Ascending aorta (tissue), 2 donors: ENCODE measurements at regions not wholly inside any gene's neighbourhood (a gene's known extent, or its start where the extent isn't known, plus 50 kb on each side); places are given as distances from the start of the nearest gene placed in this dataset.

Experiments
- DNase-seq, 2 donors: peaks; one replicate each; pipeline ENCODE4 v3.0.0-alpha.2; 2019; ENCODE audit warnings: low spot score in 2 of 2
- H3K27ac ChIP-seq, 2 donors: fragments of 200-600 bp; sonication (generic); one replicate each; pipeline ENCODE4 v1.5.1; 2016 to 2017; ENCODE audit warnings: mild to moderate bottlenecking in 1 of 2
- H3K27me3 ChIP-seq: fragments of 200-600 bp; sonication (generic); one replicate; pipeline ENCODE4 v1.5.1; 2017
- H3K36me3 ChIP-seq, 2 donors: fragments of 200-600 bp; sonication (generic); one replicate each; pipeline ENCODE4 v1.5.1; 2016
- H3K4me1 ChIP-seq, 2 donors: fragments of 200-600 bp; sonication (generic); one replicate each; pipeline ENCODE4 v1.5.1; 2016 to 2017; ENCODE audit warnings: mild to moderate bottlenecking in 1 of 2
- H3K4me3 ChIP-seq, 2 donors: fragments of 200-600 bp; sonication (generic); one replicate each; pipeline ENCODE4 v1.5.1; 2016 to 2017; ENCODE audit warnings: mild to moderate bottlenecking in 1 of 2
- H3K9me3 ChIP-seq, 2 donors: fragments of 200-600 bp; sonication (generic); one replicate each; pipeline ENCODE4 v1.5.1; 2016
- intact Hi-C: fragments of 100-400 bp; cut with DNase I; formaldehyde crosslinking; loops from one replicate; pipeline ENCODE4 v1.15.1; 2023
- TF ChIP-seq, protein P1 (sequence below), 3 experiments: fragments of 200-600 bp in 2 of 3; fragments of 450-650 bp in 1 of 3; sonication (generic) in 2 of 3; IDR thresholded peaks; one replicate each; pipeline ENCODE4 v1.5.1; 2016 to 2019; ENCODE audit warnings: antibody characterized with exemption in 3 of 3, mild to moderate bottlenecking in 1 of 3, moderate library complexity in 1 of 3

DNA sequence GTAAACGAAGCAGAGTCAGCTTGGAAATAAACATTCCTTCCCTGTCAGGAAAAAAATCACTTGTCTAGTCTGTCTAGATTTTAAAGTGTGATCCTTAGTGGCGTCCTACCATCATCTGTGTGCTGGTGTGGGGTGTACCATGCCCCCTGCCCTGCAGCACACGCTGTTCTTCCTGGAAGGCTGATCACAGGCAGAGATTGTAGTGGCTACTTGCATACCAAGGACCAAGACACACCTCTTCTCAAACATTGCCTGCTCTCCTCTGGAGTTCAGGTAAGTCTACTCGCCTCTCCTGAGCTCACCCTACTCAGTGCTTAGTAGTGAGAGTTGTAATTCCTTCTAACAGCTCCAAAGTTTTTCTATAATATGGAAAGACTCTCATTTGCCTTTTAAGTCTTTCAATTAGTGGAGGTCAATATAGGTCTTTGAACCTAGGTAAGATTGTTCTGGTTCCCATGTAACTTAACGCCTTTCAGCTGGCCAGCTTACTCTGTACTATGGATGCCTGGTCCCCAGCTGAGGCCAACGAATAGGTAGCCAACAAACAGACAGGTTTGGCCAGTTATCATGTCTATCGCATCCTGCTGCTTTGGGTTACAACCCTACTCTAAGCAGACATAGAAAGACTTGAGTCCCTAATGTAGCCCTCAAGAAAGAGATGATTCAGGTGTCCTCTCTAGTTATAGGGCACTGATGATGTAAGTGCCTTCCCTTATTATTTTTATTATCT is 55.4 kb downstream of the XCL1 start:
- DNase-seq, result no peak
- intact Hi-C loops, result no loop called here
- Histone ChIP-seq H3K27ac (no peak overlapping the region), H3K36me3 (no peaks in the 10 kb centered on the region), H3K27me3 (no peaks in the 10 kb centered on the region), H3K4me1 (peaks cover 0 to 6% of the 10 kb centered on the region in 2 donors), H3K9me3 (no peaks in the 10 kb centered on the region), H3K4me3 (no peak overlapping the region)
- TF ChIP-seq, protein P1, sequence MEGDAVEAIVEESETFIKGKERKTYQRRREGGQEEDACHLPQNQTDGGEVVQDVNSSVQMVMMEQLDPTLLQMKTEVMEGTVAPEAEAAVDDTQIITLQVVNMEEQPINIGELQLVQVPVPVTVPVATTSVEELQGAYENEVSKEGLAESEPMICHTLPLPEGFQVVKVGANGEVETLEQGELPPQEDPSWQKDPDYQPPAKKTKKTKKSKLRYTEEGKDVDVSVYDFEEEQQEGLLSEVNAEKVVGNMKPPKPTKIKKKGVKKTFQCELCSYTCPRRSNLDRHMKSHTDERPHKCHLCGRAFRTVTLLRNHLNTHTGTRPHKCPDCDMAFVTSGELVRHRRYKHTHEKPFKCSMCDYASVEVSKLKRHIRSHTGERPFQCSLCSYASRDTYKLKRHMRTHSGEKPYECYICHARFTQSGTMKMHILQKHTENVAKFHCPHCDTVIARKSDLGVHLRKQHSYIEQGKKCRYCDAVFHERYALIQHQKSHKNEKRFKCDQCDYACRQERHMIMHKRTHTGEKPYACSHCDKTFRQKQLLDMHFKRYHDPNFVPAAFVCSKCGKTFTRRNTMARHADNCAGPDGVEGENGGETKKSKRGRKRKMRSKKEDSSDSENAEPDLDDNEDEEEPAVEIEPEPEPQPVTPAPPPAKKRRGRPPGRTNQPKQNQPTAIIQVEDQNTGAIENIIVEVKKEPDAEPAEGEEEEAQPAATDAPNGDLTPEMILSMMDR (IDR thresholded peaks at IDR 0.05), result no peak

DNA sequence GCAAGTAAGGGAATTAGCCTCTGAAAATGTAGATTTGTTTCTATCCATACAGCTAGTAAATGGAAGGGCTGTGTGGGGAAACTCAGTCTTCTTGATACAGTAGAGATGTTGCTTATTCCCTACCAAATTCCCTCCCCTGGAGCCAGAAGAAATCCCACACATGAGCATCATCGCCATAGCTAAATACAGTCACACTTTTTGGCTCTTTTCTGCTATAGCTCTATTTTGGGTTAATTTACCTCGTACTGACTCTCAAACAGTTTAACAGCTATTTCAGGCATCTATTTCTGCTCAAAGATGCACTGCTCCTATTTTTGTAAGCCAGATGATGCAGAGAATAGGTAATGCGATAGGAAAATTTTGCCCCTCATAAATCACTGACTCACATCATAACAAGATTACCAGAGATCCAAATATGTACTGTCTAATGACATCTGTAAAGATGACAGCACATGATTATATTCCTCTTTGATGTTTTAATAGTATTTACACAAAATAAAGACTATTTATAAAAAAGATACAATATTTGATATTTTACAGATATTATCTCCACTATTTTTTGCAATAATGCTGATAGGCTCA is 58.6 kb downstream of the XCL1 start:
- Histone ChIP-seq H3K27me3 (no peaks in the 10 kb centered on the region), H3K4me1 (peaks cover 0 to 12% of the 10 kb centered on the region in 2 donors), H3K27ac (no peak overlapping the region), H3K9me3 (no peaks in the 10 kb centered on the region), H3K36me3 (no peaks in the 10 kb centered on the region), H3K4me3 (no peak overlapping the region)
- TF ChIP-seq, protein P1 (IDR thresholded peaks at IDR 0.05), result no peak
- DNase-seq, result no peak
- intact Hi-C loops, result loop anchor here (5.0 kb wide), 1 partner anchor 257 kb away; no protein-coding TSS in a partner anchor

DNA sequence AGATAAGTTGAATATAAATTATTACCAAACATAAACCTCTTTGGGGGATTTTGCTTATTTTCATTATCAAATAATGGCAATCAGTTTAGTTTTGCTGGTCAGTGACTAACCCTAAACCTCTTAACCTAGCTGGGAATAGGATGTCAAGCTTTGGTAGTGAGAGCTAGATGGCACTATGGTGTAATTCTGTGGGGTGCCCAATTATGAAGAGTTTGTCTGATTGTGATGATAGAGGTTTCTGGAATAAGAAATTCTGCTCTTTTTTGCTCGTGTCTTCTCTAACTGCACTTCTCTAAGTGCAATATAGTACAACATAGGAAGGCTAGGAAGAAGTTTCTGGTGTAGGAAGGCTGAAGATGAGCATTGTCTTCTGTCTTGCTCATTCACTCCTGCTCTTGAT is 59.8 kb downstream of the XCL1 start:
- Histone ChIP-seq H3K9me3 (no peaks in the 10 kb centered on the region), H3K4me3 (no peak overlapping the region), H3K4me1 (peaks cover 0 to 12% of the 10 kb centered on the region in 2 donors), H3K27ac (peak overlapping the region; percentile 54 to 57), H3K27me3 (no peaks in the 10 kb centered on the region), H3K36me3 (no peaks in the 10 kb centered on the region)
- intact Hi-C loops, result loop anchor here (1.0 to 5.0 kb wide), 3 partner anchors 27 to 256 kb away; no protein-coding TSS in a partner anchor
- TF ChIP-seq, protein P1 (IDR thresholded peaks at IDR 0.05), result peak in 2 of 3 experiments; percentile 7 to 40
- no peak for DNase-seq

DNA sequence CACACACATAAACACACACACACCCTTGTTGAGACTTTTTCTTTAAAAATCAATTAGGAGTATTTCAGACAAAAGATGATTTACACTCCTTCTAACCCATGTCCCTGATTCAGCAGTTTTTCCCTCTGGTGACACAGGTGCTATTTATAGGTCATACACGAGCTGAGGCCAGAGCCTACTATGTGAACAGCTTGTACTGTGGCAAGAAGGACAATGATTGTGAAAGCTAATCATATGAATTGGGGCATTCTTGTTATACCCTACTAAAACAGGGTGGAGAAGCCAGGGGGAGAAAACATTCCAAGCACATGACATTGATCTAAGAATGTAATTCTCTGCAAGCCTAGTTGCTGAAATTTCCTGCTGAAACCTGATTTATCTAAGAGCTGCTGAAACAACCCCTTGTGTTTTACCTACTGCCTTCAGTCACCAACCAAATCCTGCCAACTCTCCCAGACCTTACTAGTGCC is 60.3 kb downstream of the XCL1 start:
- H3K27ac ChIP-seq, result peak overlapping the region; percentile 61 to 67
- no peak overlapping the region for H3K4me3 ChIP-seq
- DNase-seq, result peak in 1 of 2 donors; percentile 79
- H3K4me1 ChIP-seq, result peaks cover 0 to 12% of the 10 kb centered on the region in 2 donors
- H3K9me3 ChIP-seq, result no peaks in the 10 kb centered on the region
- H3K27me3 ChIP-seq, result no peaks in the 10 kb centered on the region
- intact Hi-C loops, result loop anchor here (1.0 to 5.0 kb wide), 3 partner anchors 27 to 256 kb away; no protein-coding TSS in a partner anchor
- TF ChIP-seq, protein P1 (IDR thresholded peaks at IDR 0.05), result no peak
- no peaks in the 10 kb centered on the region for H3K36me3 ChIP-seq

DNA sequence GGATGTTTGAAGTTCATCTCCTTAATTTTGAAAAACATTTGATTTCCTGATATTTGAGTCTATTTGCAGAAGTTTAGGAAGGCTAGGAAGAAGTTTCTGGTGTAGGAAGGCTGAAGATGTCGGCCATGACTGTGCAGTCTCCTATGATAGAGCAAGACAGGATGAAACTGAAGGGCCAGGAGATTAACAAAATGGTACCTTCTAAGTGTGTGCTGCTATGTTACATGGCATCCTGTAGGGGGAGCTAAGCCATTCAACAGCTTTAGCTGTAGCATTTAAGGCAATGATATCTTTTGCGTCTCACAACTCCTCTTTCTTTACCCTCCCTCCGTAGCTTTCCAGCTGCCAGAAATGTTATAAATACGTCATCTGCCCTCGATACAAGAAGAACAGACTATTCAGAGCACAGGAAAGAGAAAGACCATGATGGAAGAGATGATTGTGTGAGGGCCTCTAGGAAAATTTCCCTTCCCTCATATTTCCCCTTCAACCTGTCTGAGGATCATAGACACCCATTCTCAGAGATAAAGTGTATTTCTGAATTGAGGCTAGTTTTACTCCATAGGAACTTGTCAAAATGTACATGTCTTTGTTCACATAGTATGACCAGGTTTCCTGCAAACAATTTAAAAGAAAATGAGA is 61.1 kb downstream of the XCL1 start:
- TF ChIP-seq, protein P1 (IDR thresholded peaks at IDR 0.05), result peak in 1 of 3 experiments; percentile 21

More for the DNA sequence above, 61.1 kb downstream of the XCL1 start:
- no peaks in the 10 kb centered on the region for H3K36me3 ChIP-seq
- no peaks in the 10 kb centered on the region for H3K9me3 ChIP-seq
- peak overlapping the region; percentile 61 to 67 for H3K27ac ChIP-seq
- no peak for DNase-seq
- intact Hi-C loops, result loop anchor here (2.0 to 5.0 kb wide), 2 partner anchors 53 to 255 kb away; no protein-coding TSS in a partner anchor
- H3K4me3 ChIP-seq, result no peak overlapping the region
- H3K4me1 ChIP-seq, result peaks cover 0 to 12% of the 10 kb centered on the region in 2 donors
- no peaks in the 10 kb centered on the region for H3K27me3 ChIP-seq
